Neural progenitor cell (in vitro differentiated cells): ENCODE measurements at regions not wholly inside any gene's neighbourhood (a gene's known extent, or its start where the extent isn't known, plus 50 kb on each side); places are given as distances from the start of the nearest gene placed in this dataset.

Experiments
- DNase-seq: peaks from one replicate; pipeline ENCODE4 v3.0.0-alpha.2; 2016; ENCODE audit warnings: low spot score
- H2AFZ ChIP-seq: fragments of 200-600 bp; sonication (generic); replicated peaks from 2 replicates; pipeline ENCODE4 v1.6.1; 2016; ENCODE audit warnings: antibody characterized with exemption
- H3F3A ChIP-seq: fragments of 200-600 bp; sonication (generic); 2 replicates; pipeline ENCODE4 v1.6.1; 2016; ENCODE audit warnings: antibody characterized with exemption, low read depth
- H3K27ac ChIP-seq: fragments of 200-600 bp; sonication (generic); 2 replicates; pipeline ENCODE4 v1.5.1; 2016; ENCODE audit warnings: mild to moderate bottlenecking
- H3K27me3 ChIP-seq: fragments of 200-600 bp; sonication (generic); 2 replicates; pipeline ENCODE4 v1.6.1; 2016; ENCODE audit warnings: mild to moderate bottlenecking, moderate library complexity
- H3K36me3 ChIP-seq: fragments of 200-600 bp; sonication (generic); 2 replicates; pipeline ENCODE4 v1.5.1; 2016
- H3K4me1 ChIP-seq: fragments of 200-600 bp; sonication (generic); 2 replicates; pipeline ENCODE4 v1.6.1; 2016; ENCODE audit warnings: mixed run types
- H3K4me2 ChIP-seq: fragments of 200-600 bp; sonication (generic); 2 replicates; pipeline ENCODE4 v1.6.1; 2016
- H3K4me3 ChIP-seq: fragments of 200-600 bp; sonication (generic); 2 replicates; pipeline ENCODE4 v1.5.1; 2016
- H3K79me2 ChIP-seq: fragments of 200-600 bp; sonication (generic); 2 replicates; pipeline ENCODE4 v1.6.1; 2016; ENCODE audit warnings: low read depth
- H3K9ac ChIP-seq: fragments of 200-600 bp; sonication (generic); 2 replicates; pipeline ENCODE4 v1.6.1; 2016
- H3K9me3 ChIP-seq: fragments of 200-600 bp; sonication (generic); 2 replicates; pipeline ENCODE4 v1.5.1; 2016; ENCODE audit warnings: low read depth
- H4K20me1 ChIP-seq: fragments of 200-600 bp; sonication (generic); 2 replicates; pipeline ENCODE4 v1.6.1; 2016; ENCODE audit warnings: low read depth
- H3K27ac Mint-ChIP-seq: 3 replicates; pipeline ENCODE4 v1.8.0; 2021; ENCODE audit warnings: mixed read lengths
- H3K27me3 Mint-ChIP-seq: 2 replicates; pipeline ENCODE4 v1.8.0; 2022; ENCODE audit warnings: low read depth, mild to moderate bottlenecking, inconsistent platforms, moderate library complexity, mixed read lengths; ENCODE audit not compliant: insufficient read depth
- H3K36me3 Mint-ChIP-seq: 3 replicates; pipeline ENCODE4 v1.8.0; 2021; ENCODE audit warnings: mixed read lengths
- H3K4me1 Mint-ChIP-seq: 3 replicates; pipeline ENCODE4 v1.8.0; 2021; ENCODE audit warnings: mixed read lengths
- H3K4me3 Mint-ChIP-seq: 3 replicates; pipeline ENCODE4 v1.8.0; 2021; ENCODE audit warnings: mild to moderate bottlenecking, moderate library complexity, mixed read lengths
- H3K9me3 Mint-ChIP-seq: 3 replicates; pipeline ENCODE4 v1.8.0; 2020; ENCODE audit warnings: mixed read lengths
- EZH2 ChIP-seq: fragments of 200-600 bp; sonication (generic); IDR thresholded peaks from 2 replicates; pipeline ENCODE4 v1.6.1; 2017; ENCODE audit warnings: antibody characterized with exemption, mild to moderate bottlenecking, moderate library complexity
- EZH2phosphoT487 ChIP-seq: fragments of 200-600 bp; sonication (generic); IDR thresholded peaks from 2 replicates; pipeline ENCODE4 v1.6.1; 2017; ENCODE audit warnings: antibody characterized with exemption
- TF ChIP-seq, protein P1 (sequence below): fragments of 200-600 bp; sonication (generic); IDR thresholded peaks from 2 replicates; pipeline ENCODE4 v1.5.1; 2017; ENCODE audit warnings: antibody characterized with exemption, mild to moderate bottlenecking

DNA sequence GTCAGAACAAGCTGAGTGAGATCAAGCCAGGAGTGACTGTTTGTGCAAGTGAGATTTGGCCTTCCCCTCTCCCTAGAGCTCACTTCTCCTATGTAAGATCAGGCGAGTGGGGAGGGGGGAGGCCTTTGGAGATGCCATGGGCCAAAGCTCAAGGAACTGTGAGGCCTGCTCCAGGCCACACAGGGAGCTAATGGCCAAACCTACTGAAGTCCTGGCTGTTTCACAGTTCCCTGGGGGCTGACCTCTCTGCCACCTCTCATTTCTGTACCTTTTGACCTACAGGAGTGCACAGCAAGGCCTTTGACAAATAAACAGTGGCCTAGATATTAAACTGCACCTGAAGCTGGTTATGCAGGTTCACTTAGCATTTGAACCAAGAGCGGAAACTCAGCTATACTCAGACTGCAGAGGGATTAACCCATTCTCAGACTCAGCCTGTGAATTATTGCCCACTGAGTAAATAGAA lies 235.0 kb upstream of the NT5C1B start:
- no peak overlapping the region for H3K27ac ChIP-seq
- H3K36me3 Mint-ChIP-seq = no peaks in the 10 kb centered on the region
- H3K4me3 ChIP-seq = no peak overlapping the region
- no peak overlapping the region for H3K9ac ChIP-seq
- no peaks in the 10 kb centered on the region for H3F3A ChIP-seq
- H3K4me1 Mint-ChIP-seq = peaks cover 5% of the 10 kb centered on the region
- TF ChIP-seq, protein P1, sequence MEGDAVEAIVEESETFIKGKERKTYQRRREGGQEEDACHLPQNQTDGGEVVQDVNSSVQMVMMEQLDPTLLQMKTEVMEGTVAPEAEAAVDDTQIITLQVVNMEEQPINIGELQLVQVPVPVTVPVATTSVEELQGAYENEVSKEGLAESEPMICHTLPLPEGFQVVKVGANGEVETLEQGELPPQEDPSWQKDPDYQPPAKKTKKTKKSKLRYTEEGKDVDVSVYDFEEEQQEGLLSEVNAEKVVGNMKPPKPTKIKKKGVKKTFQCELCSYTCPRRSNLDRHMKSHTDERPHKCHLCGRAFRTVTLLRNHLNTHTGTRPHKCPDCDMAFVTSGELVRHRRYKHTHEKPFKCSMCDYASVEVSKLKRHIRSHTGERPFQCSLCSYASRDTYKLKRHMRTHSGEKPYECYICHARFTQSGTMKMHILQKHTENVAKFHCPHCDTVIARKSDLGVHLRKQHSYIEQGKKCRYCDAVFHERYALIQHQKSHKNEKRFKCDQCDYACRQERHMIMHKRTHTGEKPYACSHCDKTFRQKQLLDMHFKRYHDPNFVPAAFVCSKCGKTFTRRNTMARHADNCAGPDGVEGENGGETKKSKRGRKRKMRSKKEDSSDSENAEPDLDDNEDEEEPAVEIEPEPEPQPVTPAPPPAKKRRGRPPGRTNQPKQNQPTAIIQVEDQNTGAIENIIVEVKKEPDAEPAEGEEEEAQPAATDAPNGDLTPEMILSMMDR = no peak
- no peak for TF ChIP-seq EZH2
- TF ChIP-seq EZH2phosphoT487 = no peak
- H3K9me3 ChIP-seq = no peaks in the 10 kb centered on the region
- H4K20me1 ChIP-seq = no peaks in the 10 kb centered on the region
- H3K36me3 ChIP-seq = no peaks in the 10 kb centered on the region
- no peak overlapping the region for H2AFZ ChIP-seq
- DNase-seq = no peak
- no peaks in the 10 kb centered on the region for H3K9me3 Mint-ChIP-seq
- no peaks in the 10 kb centered on the region for H3K4me1 ChIP-seq
- no peak overlapping the region for H3K27ac Mint-ChIP-seq
- H3K27me3 Mint-ChIP-seq = peaks cover 2% of the 10 kb centered on the region
- no peak overlapping the region for H3K4me2 ChIP-seq
- no peak overlapping the region for H3K4me3 Mint-ChIP-seq
- H3K79me2 ChIP-seq = no peaks in the 10 kb centered on the region
- H3K27me3 ChIP-seq = no peaks in the 10 kb centered on the region

- Histone ChIP-seq H3K9ac (no peak overlapping the region), H3F3A (no peaks in the 10 kb centered on the region), H3K27ac (no peak overlapping the region), H3K9me3 (no peaks in the 10 kb centered on the region), H3K36me3 (no peaks in the 10 kb centered on the region), H3K4me3 (no peak overlapping the region), H3K4me2 (no peak overlapping the region), H3K79me2 (no peaks in the 10 kb centered on the region), H3K27me3 (no peaks in the 10 kb centered on the region), H3K4me1 (no peaks in the 10 kb centered on the region), H2AFZ (no peak overlapping the region), H4K20me1 (no peaks in the 10 kb centered on the region)
- Mint-ChIP-seq H3K4me3 (no peak overlapping the region), H3K27ac (no peak overlapping the region), H3K4me1 (no peaks in the 10 kb centered on the region), H3K36me3 (no peaks in the 10 kb centered on the region), H3K9me3 (no peaks in the 10 kb centered on the region), H3K27me3 (peaks cover 2% of the 10 kb centered on the region)
- DNase-seq = no peak
- TF ChIP-seq EZH2 (no peak), EZH2phosphoT487 (no peak)
- TF ChIP-seq, protein P1 = no peak
Measured at GRCh38 chr2:18821431-18821830, 232.1 kb upstream of the NT5C1B start.

- no peak for DNase-seq
- Histone ChIP-seq H3F3A (no peaks in the 10 kb centered on the region), H3K4me1 (no peaks in the 10 kb centered on the region), H3K27ac (no peak overlapping the region), H3K36me3 (no peaks in the 10 kb centered on the region), H3K4me2 (no peak overlapping the region), H3K27me3 (no peaks in the 10 kb centered on the region), H3K4me3 (no peak overlapping the region), H3K9ac (no peak overlapping the region), H3K79me2 (no peaks in the 10 kb centered on the region), H4K20me1 (no peaks in the 10 kb centered on the region), H2AFZ (no peak overlapping the region), H3K9me3 (no peaks in the 10 kb centered on the region)
- TF ChIP-seq, protein P1 = no peak
- TF ChIP-seq EZH2 = no peak
- no peaks in the 10 kb centered on the region for H3K4me1 Mint-ChIP-seq
- H3K36me3 Mint-ChIP-seq = no peaks in the 10 kb centered on the region
- H3K27ac Mint-ChIP-seq = no peak overlapping the region
- no peaks in the 10 kb centered on the region for H3K9me3 Mint-ChIP-seq
- H3K4me3 Mint-ChIP-seq = no peak overlapping the region
- peaks cover 2% of the 10 kb centered on the region for H3K27me3 Mint-ChIP-seq
Measured at GRCh38 chr2:18820966-18821365, 231.6 kb upstream of the NT5C1B start.

GRCh38 chr2:18819566-18819965 lies 230.2 kb upstream of the NT5C1B start:
- Histone ChIP-seq H3F3A (no peaks in the 10 kb centered on the region), H2AFZ (no peak overlapping the region), H3K79me2 (no peaks in the 10 kb centered on the region), H3K9me3 (no peaks in the 10 kb centered on the region), H4K20me1 (no peaks in the 10 kb centered on the region), H3K36me3 (no peaks in the 10 kb centered on the region), H3K4me2 (no peak overlapping the region), H3K27me3 (no peaks in the 10 kb centered on the region), H3K27ac (no peak overlapping the region), H3K4me3 (no peak overlapping the region), H3K4me1 (no peaks in the 10 kb centered on the region), H3K9ac (no peak overlapping the region)
- Mint-ChIP-seq H3K27me3 (peaks cover 2% of the 10 kb centered on the region), H3K4me3 (no peak overlapping the region), H3K9me3 (no peaks in the 10 kb centered on the region), H3K4me1 (no peaks in the 10 kb centered on the region), H3K27ac (no peak overlapping the region), H3K36me3 (no peaks in the 10 kb centered on the region)
- DNase-seq = no peak
- TF ChIP-seq EZH2phosphoT487 = no peak
- no peak for TF ChIP-seq EZH2
- TF ChIP-seq, protein P1 = no peak
